GM12892 (cell line): ENCODE measurements at regions not wholly inside any gene's neighbourhood (a gene's known extent, or its start where the extent isn't known, plus 50 kb on each side); places are given as distances from the start of the nearest gene placed in this dataset.

ENCODE experiments used
- DNase-seq: peaks from one replicate; pipeline ENCODE4 v3.0.0; 2011; ENCODE audit not compliant: insufficient read length
- FAIRE-seq: peaks from 2 replicates; lab custom pipeline; 2011; peaks lifted over from hg19 to GRCh38; lab: Jason Lieb, UNC
- POLR2A ChIP-seq: IDR thresholded peaks from 2 replicates; pipeline ENCODE4 v1.6.1; 2011; ENCODE audit warnings: low read depth, low read length, control low read depth
- POLR2AphosphoS5 ChIP-seq: IDR thresholded peaks from 2 replicates; pipeline ENCODE4 v1.6.1; 2011; ENCODE audit warnings: low read depth, low read length, control low read depth
- TAF1 ChIP-seq: IDR thresholded peaks from 2 replicates; pipeline ENCODE4 v1.6.1; 2011; ENCODE audit warnings: low read depth, mild to moderate bottlenecking, control low read depth, low read length, borderline replicate concordance

- FAIRE-seq (no peak), DNase-seq (no peak)
- TF ChIP-seq POLR2AphosphoS5, result no peak
- TF ChIP-seq TAF1, result no peak
- no peak for TF ChIP-seq POLR2A
Measured at GRCh38 chr4:126087101-126087500, 772.3 kb downstream of the FAT4 start.

GRCh38 chr4:126097155-126097799 is 782.5 kb downstream of the FAT4 start:
- TF ChIP-seq TAF1 (no peak), POLR2A (no peak), POLR2AphosphoS5 (no peak)
- no peak for FAIRE-seq

GRCh38 chr4:126106658-126107057 is 791.9 kb downstream of the FAT4 start:
- no peak for FAIRE-seq
- no peak for TF ChIP-seq TAF1
- TF ChIP-seq POLR2A, result no peak
- no peak for TF ChIP-seq POLR2AphosphoS5
- no peak for DNase-seq

More at GRCh38 chr4:126097155-126097799, 782.5 kb downstream of the FAT4 start:
- no peak for DNase-seq

DNA sequence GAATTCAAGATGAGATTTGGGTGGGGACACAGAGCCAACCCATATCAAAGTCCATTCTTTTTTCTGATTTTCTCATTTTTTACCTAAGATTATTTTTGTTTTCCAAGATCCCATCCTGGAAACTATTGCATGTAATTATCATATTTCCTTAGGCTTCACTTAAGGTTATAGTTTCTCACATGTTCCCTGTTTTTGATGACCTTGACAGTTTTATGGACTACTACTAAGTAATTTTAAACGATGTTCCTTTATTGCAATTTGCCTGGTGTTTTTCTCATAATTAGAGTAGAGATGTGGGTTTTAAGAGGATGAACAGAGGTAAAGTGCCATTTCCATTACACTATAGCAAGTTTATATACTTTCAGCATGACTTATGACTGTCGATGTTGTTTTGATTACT is 795.1 kb downstream of the FAT4 start:
- DNase-seq (no peak), FAIRE-seq (no peak)
- no peak for TF ChIP-seq TAF1
- no peak for TF ChIP-seq POLR2AphosphoS5
- TF ChIP-seq POLR2A, result no peak

DNA sequence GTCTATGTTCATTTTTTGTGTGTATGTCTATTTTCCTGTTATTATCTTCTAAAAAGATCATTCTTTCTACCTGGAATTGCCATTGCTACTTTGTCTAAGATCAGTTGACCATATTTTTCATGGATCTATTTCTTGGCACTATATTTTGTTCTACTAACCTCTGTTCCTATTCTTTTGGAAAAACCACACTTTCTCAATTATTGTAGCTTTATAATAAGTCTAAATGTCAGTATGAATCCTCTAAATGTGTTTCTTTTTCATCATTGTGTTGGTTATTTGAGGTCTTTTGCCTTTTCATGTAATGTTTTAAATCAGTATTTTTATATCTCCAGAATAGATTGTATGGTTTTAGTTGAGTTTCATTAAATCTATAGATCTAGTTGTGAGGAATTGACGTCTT is 798.3 kb downstream of the FAT4 start:
- TF ChIP-seq TAF1 (no peak), POLR2A (no peak), POLR2AphosphoS5 (no peak)
- no peak for FAIRE-seq
- no peak for DNase-seq

GRCh38 chr4:126123611-126124325 is 809.0 kb downstream of the FAT4 start:
- no peak for DNase-seq
- no peak for FAIRE-seq
- TF ChIP-seq TAF1, result no peak
- TF ChIP-seq POLR2A, result no peak
- no peak for TF ChIP-seq POLR2AphosphoS5

DNA sequence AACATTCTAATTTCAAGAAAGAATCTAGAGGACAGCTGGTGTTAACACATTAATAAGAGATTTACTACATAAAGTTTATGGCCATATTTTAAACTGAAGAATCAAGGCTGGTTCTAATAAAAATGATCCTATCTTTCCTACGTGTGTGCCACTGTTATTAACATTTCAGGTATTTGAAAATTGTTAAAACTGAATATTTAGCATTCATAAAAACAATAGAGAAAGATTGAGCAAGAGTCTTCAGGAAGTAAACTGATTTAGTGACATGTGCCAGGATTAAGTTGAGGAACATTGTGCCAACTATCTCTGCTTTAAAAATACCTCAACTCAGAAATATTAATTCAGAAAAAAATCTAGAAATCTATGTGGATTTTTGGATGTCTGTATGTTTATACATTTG is 810.1 kb downstream of the FAT4 start:
- no peak for TF ChIP-seq POLR2A
- no peak for TF ChIP-seq POLR2AphosphoS5
- no peak for TF ChIP-seq TAF1
- DNase-seq, result no peak
- no peak for FAIRE-seq

- TF ChIP-seq TAF1 (no peak), POLR2AphosphoS5 (no peak), POLR2A (no peak)
- DNase-seq (no peak), FAIRE-seq (no peak)
Measured at GRCh38 chr4:126130215-126130614, 815.5 kb downstream of the FAT4 start.

DNA sequence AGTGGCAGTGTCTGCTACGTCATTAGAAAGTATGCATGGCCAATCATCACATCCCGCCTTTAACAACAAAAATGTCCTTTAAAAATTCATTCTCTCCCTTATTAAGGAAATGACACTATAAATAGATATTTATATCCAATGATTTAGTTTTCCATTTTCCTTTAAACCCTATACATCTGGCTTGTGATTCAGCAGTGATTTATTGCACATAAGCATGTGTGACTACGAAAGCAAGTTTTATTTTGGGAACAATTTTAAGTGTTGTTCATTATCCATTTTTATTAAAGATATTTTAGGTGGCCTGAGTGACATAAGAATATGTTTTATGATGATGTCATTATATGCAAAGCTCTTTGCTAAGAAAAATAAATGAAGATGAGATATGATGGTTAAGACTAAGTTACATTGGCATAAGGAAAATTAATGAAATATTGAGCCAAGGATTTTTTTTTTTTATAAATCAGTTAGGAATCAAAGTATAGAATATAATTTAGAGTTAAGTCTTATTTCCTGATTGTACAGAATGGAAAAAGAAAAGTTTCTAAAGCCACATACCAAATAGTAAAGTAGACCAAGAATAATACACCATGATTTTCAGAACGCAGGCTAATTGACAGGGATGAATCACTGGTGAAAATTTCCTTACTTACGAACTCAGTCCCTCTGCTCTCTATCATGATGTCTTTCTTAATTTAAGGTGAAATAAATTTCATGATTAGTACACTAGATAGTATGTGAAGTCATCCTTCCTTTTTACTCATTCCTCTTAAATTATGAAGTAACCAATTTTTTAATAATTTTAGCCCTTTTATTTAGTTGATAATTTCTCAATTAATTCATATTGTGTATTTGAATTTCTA is 822.4 kb downstream of the FAT4 start:
- no peak for FAIRE-seq

DNA sequence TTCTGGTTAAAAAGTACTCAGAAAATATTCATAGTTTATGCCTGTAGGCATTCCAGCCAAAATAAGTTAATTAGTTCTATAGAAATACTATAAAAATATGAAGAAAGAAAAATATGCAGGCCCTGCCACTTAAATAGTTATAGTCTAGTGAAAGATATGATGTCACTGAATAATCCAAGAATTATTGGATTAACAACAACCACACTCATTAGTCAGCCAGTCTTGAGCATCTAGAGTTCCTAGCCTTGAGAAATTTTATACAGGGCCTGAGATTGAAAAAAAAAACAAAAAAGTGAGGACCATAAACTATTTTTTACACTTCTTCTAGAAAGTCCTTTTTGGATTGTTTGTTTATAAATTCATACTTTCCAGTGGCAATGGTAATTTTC is 823.0 kb downstream of the FAT4 start:
- FAIRE-seq, result no peak
- TF ChIP-seq POLR2AphosphoS5, result no peak
- no peak for TF ChIP-seq TAF1
- TF ChIP-seq POLR2A, result no peak
- DNase-seq, result no peak

More for the DNA sequence above, 822.4 kb downstream of the FAT4 start:
- no peak for TF ChIP-seq POLR2AphosphoS5
- TF ChIP-seq TAF1, result no peak
- no peak for TF ChIP-seq POLR2A
- DNase-seq, result no peak

DNA sequence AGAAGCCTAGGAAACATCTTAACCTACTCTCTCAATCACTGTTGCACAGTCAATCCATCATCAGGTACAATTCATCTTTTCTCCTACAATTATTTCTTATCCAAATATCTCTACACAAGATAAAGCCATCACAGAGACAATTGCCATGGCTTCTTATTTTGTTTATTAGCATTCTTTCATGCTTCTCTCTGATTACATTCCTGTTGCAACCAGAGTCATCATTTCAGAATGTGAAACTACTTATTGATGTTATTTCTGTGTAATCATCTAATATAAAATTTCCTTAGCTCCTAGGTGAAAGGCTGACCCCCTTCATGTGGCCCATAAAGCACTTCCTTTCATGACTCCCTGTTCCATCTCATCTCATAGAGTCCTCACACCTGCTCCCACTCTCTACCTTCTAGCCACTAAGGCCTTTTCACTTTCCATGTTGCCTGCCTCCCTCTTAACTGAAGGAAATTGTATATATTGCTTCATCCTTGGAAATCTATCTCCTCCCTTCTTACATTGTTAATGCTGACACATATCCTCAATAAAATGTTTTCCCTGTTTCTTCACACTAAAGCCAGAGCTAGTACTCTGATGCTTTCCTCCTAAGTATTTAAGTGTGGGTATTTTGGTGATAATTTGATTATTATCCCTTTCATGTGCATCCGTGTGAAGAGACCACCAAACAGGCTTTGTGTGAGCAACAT is 829.9 kb downstream of the FAT4 start:
- no peak for FAIRE-seq
- TF ChIP-seq TAF1 (no peak), POLR2AphosphoS5 (no peak), POLR2A (no peak)
- DNase-seq, result no peak
